ENCODE measurements at regions not wholly inside any gene's neighbourhood (a gene's known extent, or its start where the extent isn't known, plus 50 kb on each side); places are given as distances from the start of the nearest gene placed in this dataset.

GRCh38 chr9:88216126-88216995 is 78.1 kb upstream of the SPATA31C2 start:
- TF ChIP-seq EP300 (IDR thresholded peaks at IDR 0.05), result no peak
- no peak for TF ChIP-seq CTCF (IDR thresholded peaks at IDR 0.05)
- no peak for TF ChIP-seq POLR2AphosphoS5 (IDR thresholded peaks at IDR 0.05)

All from suprapubic skin (tissue), 4 donors.